T-helper 1 cell treated with Interleukin-12 subunit alpha and Interleukin-12 subunit beta and Interleukin-4 antibody, amounts not matched to agents 30 ng/mL and 1 ng/mL, for 36 hours (primary cell): ENCODE measurements at regions not wholly inside any gene's neighbourhood (a gene's known extent, or its start where the extent isn't known, plus 50 kb on each side); places are given as distances from the start of the nearest gene placed in this dataset.
"Not testable (repeated sequence)": the region's sequence is repeated elsewhere in the genome, so short reads cannot be mapped to it uniquely, and the experiment has no call there.

Experiments
- intact Hi-C: fragments of 100-400 bp; cut with micrococcal nuclease; formaldehyde crosslinking; loops from one replicate; pipeline ENCODE4 v1.15.1; 2024

GRCh38 chr2:239663364-239663924, 262.6 kb upstream of the HDAC4 start:
- intact Hi-C loops, result no loop called here

GRCh38 chr2:239662413-239663120, 261.7 kb upstream of the HDAC4 start:
- intact Hi-C loops, result no loop called here

- intact Hi-C loops, result no loop called here
These were observed 260.8 kb upstream of the HDAC4 start for GRCh38 chr2:239661334-239662312.

GRCh38 chr2:239660390-239661230, 259.8 kb upstream of the HDAC4 start:
- intact Hi-C loops, result no loop called here

GRCh38 chr2:239657992-239658391, 257.2 kb upstream of the HDAC4 start:
- intact Hi-C loops, result no loop called here

GRCh38 chr2:239657236-239657635, 256.4 kb upstream of the HDAC4 start:
- intact Hi-C loops, result no loop called here

GRCh38 chr2:239654266-239654665, 253.4 kb upstream of the HDAC4 start:
- intact Hi-C loops, result no loop called here

- intact Hi-C loops, result no loop called here
These were observed 251.0 kb upstream of the HDAC4 start for GRCh38 chr2:239651859-239652258.

- intact Hi-C loops, result no loop called here
These were observed 249.9 kb upstream of the HDAC4 start for GRCh38 chr2:239650674-239651073.

- intact Hi-C loops, result no loop called here
These were observed 248.5 kb upstream of the HDAC4 start for GRCh38 chr2:239649309-239649708.

- intact Hi-C loops, result no loop called here
These were observed 247.8 kb upstream of the HDAC4 start for GRCh38 chr2:239648607-239649006.

- intact Hi-C loops, result no loop called here
These were observed 246.4 kb upstream of the HDAC4 start for GRCh38 chr2:239647052-239647819.

- intact Hi-C loops, result no loop called here
These were observed 245.4 kb upstream of the HDAC4 start for GRCh38 chr2:239646184-239646583.

- intact Hi-C loops, result not testable (repeated sequence)
These were observed 243.8 kb upstream of the HDAC4 start for GRCh38 chr2:239644594-239644993.

- intact Hi-C loops, result no loop called here
These were observed 243.2 kb upstream of the HDAC4 start for GRCh38 chr2:239644011-239644410.

- intact Hi-C loops, result no loop called here
These were observed 241.7 kb upstream of the HDAC4 start for GRCh38 chr2:239642406-239643004.

GRCh38 chr2:239641904-239642303, 241.1 kb upstream of the HDAC4 start:
- intact Hi-C loops, result not testable (repeated sequence)

- intact Hi-C loops, result no loop called here
These were observed 240.1 kb upstream of the HDAC4 start for GRCh38 chr2:239640676-239641578.

GRCh38 chr2:239640210-239640609, 239.4 kb upstream of the HDAC4 start:
- intact Hi-C loops, result no loop called here
